HUES6 (cell line): ENCODE measurements at regions not wholly inside any gene's neighbourhood (a gene's known extent, or its start where the extent isn't known, plus 50 kb on each side); places are given as distances from the start of the nearest gene placed in this dataset.

Source experiments
- H3K27ac ChIP-seq: 2 replicates; pipeline ENCODE4 v1.7.0; 2013; ENCODE audit warnings: low read depth, mild to moderate bottlenecking, low read length, inconsistent platforms
- H3K27me3 ChIP-seq: 2 replicates; pipeline ENCODE4 v1.6.1; 2013; ENCODE audit warnings: low read length; ENCODE audit not compliant: control insufficient read depth, insufficient read depth
- H3K36me3 ChIP-seq: 2 replicates; pipeline ENCODE4 v1.6.1; 2013; ENCODE audit warnings: low read length; ENCODE audit not compliant: control insufficient read depth, insufficient read depth
- H3K4me1 ChIP-seq: 2 replicates; pipeline ENCODE4 v1.6.1; 2013; ENCODE audit warnings: low read length; ENCODE audit not compliant: control insufficient read depth, insufficient read depth
- H3K4me3 ChIP-seq: 2 replicates; pipeline ENCODE4 v1.5.1; 2013; ENCODE audit warnings: low read depth, low read length
- H3K9ac ChIP-seq: one replicate; pipeline ENCODE4 v1.6.1; 2013; ENCODE audit warnings: mild to moderate bottlenecking, low read length
- H3K9me3 ChIP-seq: 2 replicates; pipeline ENCODE4 v1.6.1; 2013; ENCODE audit warnings: low read depth, low read length; ENCODE audit not compliant: control insufficient read depth, insufficient read depth

DNA sequence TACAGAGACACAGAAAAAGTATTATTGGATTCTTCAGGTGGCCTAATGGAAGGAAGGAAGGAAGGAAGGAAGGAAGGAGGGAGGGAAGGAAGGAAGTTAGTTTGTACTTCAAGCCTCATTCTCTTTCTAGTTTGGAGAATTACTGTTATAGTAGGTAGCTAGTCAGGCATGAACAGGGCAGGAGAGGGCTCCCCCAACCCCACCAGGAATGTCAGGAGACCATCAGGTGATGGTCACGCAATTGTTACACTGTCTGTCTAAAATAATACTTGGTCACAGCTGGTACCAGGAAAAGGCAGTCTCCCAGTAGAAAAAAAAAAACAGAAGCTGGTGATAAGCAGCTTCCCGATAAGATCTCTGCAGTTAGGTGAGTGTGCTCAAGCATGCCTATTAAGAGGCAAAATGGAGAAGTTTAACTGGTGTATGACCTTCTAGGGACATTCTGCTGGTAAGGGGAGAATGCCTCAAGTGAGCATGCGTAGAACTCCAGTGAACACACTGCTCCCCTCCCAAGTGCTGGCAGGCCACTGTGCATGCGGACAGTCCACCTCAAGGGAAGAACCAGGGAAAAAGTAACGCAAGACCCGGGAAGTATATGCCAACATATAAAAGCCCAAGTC lies 358.4 kb upstream of the SOX5 start:
- no peak overlapping the region for H3K9ac ChIP-seq
- H3K4me3 ChIP-seq, result no peak overlapping the region
- no peak overlapping the region for H3K27ac ChIP-seq
- no peaks in the 10 kb centered on the region for H3K36me3 ChIP-seq
- H3K27me3 ChIP-seq, result no peaks in the 10 kb centered on the region
- H3K4me1 ChIP-seq, result peaks cover 25% of the 10 kb centered on the region
- H3K9me3 ChIP-seq, result no peaks in the 10 kb centered on the region

DNA sequence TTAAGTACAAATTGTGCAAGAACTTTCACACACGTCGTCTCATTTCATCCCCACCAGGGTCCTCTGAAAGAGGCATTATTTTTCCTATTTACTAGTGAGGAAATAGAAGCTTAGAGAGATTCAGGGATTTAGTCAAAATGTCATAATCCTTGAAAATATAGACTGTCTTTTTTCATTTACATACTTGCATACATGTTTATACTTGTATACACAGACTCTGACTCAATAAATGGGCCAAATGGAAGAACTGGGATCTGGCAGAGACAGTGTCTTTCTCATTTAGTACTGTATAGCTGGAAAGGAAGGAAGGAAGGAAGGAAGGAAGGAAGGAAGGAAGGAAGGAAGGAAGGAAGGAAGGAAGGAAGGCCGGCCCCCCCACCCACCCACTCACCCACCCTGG lies 357.7 kb upstream of the SOX5 start:
- Histone ChIP-seq H3K27ac (no peak overlapping the region), H3K27me3 (no peaks in the 10 kb centered on the region), H3K9ac (no peak overlapping the region), H3K4me3 (no peak overlapping the region), H3K4me1 (peaks cover 25% of the 10 kb centered on the region), H3K36me3 (no peaks in the 10 kb centered on the region), H3K9me3 (no peaks in the 10 kb centered on the region)

DNA sequence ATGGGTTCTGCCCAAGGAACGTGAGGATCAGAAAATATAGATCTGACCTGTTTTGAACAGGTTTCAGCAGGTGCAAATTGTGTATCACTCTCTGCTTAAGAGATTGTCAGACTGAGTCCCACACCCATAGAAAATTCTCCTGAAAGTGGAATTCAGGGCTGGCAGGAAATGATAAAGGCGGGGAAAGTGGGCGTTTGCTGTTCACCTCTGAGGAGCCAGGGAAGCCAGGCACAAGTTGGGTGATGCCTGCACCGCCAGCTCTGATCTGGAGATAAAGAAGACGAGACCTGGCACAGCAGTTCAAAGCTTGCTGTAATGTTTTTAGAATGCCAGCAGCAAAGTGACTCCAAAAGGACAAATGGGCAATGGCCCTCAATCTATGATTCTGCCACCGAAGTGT lies 356.5 kb upstream of the SOX5 start:
- no peak overlapping the region for H3K4me3 ChIP-seq
- no peaks in the 10 kb centered on the region for H3K36me3 ChIP-seq
- no peak overlapping the region for H3K27ac ChIP-seq
- no peak overlapping the region for H3K9ac ChIP-seq
- H3K9me3 ChIP-seq, result no peaks in the 10 kb centered on the region
- peaks cover 25% of the 10 kb centered on the region for H3K4me1 ChIP-seq
- H3K27me3 ChIP-seq, result no peaks in the 10 kb centered on the region

DNA sequence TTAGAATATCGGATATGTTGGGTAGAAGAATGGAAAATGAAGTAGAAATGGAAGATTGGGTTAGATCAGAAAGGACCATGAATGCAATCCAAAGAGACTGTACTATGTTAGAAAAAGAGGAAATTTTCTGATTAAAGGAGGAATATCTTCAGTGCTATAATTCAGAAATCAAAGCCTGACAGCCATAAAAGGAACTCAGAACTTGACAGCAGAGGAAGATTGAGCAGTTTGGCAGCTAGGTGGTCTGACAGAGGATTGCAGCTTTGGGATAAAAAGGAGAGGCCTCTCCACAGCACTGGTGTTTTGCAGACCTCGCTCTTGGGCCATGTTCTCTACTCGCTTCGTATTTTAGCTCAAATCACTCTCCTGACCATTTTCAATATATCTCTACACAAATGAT lies 354.8 kb upstream of the SOX5 start:
- no peak overlapping the region for H3K4me3 ChIP-seq

DNA sequence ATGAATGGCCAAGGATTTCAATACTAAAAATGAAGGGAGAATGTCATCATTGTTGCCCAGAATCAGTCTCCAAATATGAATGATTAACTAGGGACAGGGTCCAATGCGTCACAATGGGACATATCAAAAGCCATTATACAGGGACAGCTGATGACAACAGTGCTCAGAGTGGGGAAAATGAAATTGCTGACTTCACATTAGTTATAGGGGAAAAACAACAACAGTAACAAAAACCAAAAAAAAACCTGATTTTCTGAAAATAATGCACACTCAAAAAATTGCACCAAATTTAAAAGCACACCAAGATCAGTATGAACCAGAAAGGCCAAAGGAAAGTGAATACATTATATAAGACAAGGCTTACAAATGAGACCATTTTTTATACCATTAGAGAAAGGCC lies 353.2 kb upstream of the SOX5 start:
- H3K27me3 ChIP-seq, result no peaks in the 10 kb centered on the region
- no peak overlapping the region for H3K9ac ChIP-seq
- no peaks in the 10 kb centered on the region for H3K9me3 ChIP-seq
- no peak overlapping the region for H3K4me3 ChIP-seq
- H3K27ac ChIP-seq, result no peak overlapping the region
- H3K36me3 ChIP-seq, result no peaks in the 10 kb centered on the region
- H3K4me1 ChIP-seq, result peaks cover 2% of the 10 kb centered on the region

More for the DNA sequence above, 354.8 kb upstream of the SOX5 start:
- Histone ChIP-seq H3K4me1 (peaks cover 15% of the 10 kb centered on the region), H3K9me3 (no peaks in the 10 kb centered on the region), H3K9ac (no peak overlapping the region), H3K27me3 (no peaks in the 10 kb centered on the region), H3K36me3 (no peaks in the 10 kb centered on the region), H3K27ac (no peak overlapping the region)

DNA sequence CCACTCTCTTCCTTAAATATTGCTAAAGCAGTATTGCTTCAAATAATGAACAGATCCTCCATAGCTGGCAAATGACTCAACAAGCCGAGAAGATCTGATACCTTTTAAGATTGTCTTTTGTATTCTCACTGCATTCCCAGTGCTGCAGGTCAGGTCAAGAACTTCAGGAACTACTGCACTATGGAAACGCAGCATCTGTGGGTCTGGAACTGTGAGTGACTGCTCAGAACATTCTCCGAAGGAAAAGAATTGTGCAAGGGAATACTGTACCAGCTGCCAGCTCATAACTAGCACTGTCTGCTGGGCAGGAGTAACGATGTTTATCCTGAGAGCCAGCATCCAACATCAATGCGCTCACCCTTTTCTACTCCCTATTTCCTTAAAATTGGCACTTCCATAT lies 348.0 kb upstream of the SOX5 start:
- Histone ChIP-seq H3K4me1 (no peaks in the 10 kb centered on the region; the same call in 1 of the 2 replicates), H3K4me3 (no peak overlapping the region), H3K27me3 (no peaks in the 10 kb centered on the region), H3K36me3 (no peaks in the 10 kb centered on the region), H3K27ac (no peak overlapping the region), H3K9me3 (no peaks in the 10 kb centered on the region), H3K9ac (no peak overlapping the region)

DNA sequence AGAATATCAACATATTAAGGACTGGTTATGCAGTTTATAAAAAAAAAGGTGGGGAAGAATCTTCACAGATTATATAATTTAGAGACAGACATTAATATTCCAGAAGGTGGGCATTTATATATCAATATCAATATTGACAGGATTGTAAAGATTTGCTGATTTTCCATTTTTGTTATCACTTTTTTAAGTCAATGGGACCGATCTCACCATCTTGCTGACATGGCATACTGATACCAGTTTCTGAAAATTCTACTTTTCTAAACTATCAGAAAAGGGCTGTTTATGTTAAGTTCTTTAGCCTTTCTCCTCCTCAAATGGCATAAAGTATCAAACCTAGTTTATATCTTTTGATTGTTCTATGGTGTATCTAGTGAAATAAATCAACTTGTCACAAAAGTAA lies 344.1 kb upstream of the SOX5 start:
- Histone ChIP-seq H3K4me3 (no peak overlapping the region), H3K9me3 (no peaks in the 10 kb centered on the region), H3K4me1 (no peaks in the 10 kb centered on the region), H3K27ac (no peak overlapping the region), H3K36me3 (no peaks in the 10 kb centered on the region), H3K9ac (no peak overlapping the region), H3K27me3 (no peaks in the 10 kb centered on the region)

DNA sequence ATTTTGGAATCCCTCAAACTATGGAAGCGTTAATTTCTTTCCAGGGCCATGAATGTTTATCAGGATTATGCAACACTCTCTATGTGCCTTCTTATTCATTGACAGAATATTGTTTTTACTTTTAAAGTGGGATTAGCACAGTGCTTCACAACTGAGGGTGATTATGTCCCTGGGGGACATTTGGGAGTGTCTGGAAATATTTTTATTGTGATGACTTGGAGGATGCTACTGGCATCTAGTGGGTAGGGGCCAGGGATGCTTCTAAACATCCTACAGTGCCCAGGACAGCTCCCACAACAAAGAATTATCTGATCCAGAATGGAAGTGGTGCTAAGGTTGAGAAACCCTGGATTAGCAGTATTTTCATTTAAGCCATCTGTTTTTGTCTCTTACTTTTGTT lies 338.5 kb upstream of the SOX5 start:
- Histone ChIP-seq H3K27ac (no peak overlapping the region), H3K36me3 (no peaks in the 10 kb centered on the region), H3K4me1 (0 out of 2 replicates have a peak, but pooled peaks cover 5% of the 10 kb centered on the region), H3K27me3 (no peaks in the 10 kb centered on the region), H3K9ac (no peak overlapping the region), H3K9me3 (no peaks in the 10 kb centered on the region), H3K4me3 (no peak overlapping the region)

DNA sequence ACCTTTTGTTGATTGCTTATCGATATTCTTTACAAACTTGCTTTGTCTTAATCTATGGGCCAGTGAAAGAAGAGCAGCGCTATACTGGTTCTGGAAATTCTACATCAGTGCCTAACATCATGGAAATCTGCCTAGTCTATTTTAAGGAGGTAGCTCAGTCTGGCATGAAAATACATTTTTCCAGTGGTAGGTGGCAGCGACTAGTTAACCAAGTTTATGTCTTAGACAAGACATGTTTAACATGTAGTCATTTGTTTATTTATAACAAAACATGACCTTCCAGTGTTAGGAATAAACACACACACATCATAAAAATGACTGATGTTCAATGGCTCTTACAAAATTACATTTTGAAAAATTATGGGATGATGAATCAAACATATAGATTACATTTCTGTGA lies 336.0 kb upstream of the SOX5 start:
- no peak overlapping the region for H3K9ac ChIP-seq
- H3K4me1 ChIP-seq, result peaks cover 14% of the 10 kb centered on the region
- no peaks in the 10 kb centered on the region for H3K9me3 ChIP-seq
- no peak overlapping the region for H3K27ac ChIP-seq
- no peak overlapping the region for H3K4me3 ChIP-seq
- H3K27me3 ChIP-seq, result no peaks in the 10 kb centered on the region
- H3K36me3 ChIP-seq, result no peaks in the 10 kb centered on the region

DNA sequence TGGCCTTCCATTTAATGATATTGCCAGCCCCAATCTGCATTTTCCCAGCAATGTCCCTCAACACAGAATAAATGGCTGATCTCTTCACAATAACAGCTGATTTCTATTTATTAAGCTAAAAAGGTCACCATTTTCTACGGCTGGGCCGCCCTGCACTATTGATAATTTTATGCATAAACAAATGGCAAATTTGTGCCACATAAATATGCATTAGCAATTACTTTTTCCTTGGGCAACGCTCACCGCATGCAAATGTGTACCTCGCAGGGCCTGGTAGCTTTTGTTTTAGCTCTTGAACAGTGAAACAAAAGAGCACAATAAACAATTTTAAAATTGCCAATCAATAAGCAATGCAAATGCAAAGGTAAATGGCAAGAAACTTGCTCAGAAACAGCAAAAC lies 331.9 kb upstream of the SOX5 start:
- Histone ChIP-seq H3K4me1 (peaks cover 14% of the 10 kb centered on the region), H3K4me3 (no peak overlapping the region), H3K9ac (no peak overlapping the region), H3K27ac (no peak overlapping the region), H3K9me3 (no peaks in the 10 kb centered on the region), H3K36me3 (no peaks in the 10 kb centered on the region), H3K27me3 (no peaks in the 10 kb centered on the region)

DNA sequence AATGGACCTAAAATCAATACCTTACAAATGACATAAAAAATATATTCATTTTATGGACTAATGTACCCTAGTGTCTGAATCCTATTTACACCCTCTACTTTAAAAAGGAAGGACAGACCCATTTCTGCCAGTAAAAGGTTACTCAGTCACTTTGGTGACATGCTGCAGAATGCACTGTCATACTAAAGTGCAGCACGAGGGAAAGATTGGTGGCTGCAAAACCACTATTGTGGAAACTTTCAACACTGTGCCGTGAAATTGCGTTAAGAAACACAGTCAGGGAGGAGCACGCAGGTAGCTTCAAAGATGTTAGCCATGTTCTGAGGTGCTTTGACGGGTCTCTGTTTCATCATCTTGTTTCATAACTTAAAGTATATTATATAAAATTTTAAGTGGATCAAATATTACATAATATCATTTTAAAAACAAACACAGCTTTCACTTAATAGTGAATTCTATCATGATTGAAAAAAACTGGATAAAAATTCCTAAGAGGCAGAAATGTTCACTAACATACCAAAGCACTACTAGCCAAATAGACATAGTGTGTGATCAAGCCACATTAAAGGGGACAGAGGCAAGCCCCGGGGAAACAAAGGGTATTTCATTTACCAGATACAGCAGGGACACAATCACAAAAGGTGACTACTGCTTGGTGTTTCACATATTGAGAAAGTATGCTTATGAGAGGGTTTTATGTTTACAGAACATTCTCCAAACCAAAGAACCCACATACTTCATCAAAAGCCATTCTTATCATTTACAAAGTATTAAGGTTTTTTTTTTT lies 330.8 kb upstream of the SOX5 start:
- no peak overlapping the region for H3K4me3 ChIP-seq
- H3K27ac ChIP-seq, result no peak overlapping the region
- H3K27me3 ChIP-seq, result no peaks in the 10 kb centered on the region
- H3K9me3 ChIP-seq, result no peaks in the 10 kb centered on the region
- no peaks in the 10 kb centered on the region for H3K36me3 ChIP-seq
- H3K4me1 ChIP-seq, result peaks cover 14% of the 10 kb centered on the region
- H3K9ac ChIP-seq, result no peak overlapping the region
